ENCODE measurements at regions not wholly inside any gene's neighbourhood (a gene's known extent, or its start where the extent isn't known, plus 50 kb on each side); places are given as distances from the start of the nearest gene placed in this dataset.
"Not testable (repeated sequence)": the region's sequence is repeated elsewhere in the genome, so short reads cannot be mapped to it uniquely, and the experiment has no call there.

- not testable (repeated sequence) for TF ChIP-seq CTCF, EZH2phosphoT487 (IDR thresholded peaks at IDR 0.05; ENCODE audit: low read length)
Observed at GRCh38 chr11:35048346-35048745, 90.6 kb upstream of the CD44 start.
